HUDEP-2 (cell line): ENCODE measurements at regions not wholly inside any gene's neighbourhood (a gene's known extent, or its start where the extent isn't known, plus 50 kb on each side); places are given as distances from the start of the nearest gene placed in this dataset.

ENCODE experiments used
- DNase-seq, 76 experiments: peaks; one replicate each; lab custom pipeline; 2025; ENCODE audit not compliant: unreplicated experiment in 76 of 76; lab: John Stamatoyannopoulos, UW

DNA sequence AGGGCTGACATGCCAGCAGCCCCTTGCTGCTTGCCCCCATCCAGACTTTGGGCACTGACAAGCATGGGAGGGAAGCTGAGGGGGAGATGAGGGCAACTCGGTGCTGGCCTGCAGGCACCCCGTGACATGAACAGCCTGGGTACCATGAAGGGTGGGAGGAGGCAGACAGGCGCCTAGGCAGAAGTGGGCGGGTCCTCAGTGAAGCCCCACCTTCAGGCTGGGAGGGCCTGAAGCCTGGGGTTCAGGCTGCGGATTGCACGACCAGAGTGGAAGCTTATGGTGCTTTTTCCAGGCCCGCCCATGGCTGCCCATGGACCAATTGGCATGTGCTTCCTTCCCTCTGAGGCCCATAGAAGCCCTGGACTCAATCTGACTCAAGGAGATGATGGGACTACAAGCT lies 354.1 kb downstream of the GRIA2 start:
- DNase-seq, result peak in 1 of 76 experiments; percentile 1

DNA sequence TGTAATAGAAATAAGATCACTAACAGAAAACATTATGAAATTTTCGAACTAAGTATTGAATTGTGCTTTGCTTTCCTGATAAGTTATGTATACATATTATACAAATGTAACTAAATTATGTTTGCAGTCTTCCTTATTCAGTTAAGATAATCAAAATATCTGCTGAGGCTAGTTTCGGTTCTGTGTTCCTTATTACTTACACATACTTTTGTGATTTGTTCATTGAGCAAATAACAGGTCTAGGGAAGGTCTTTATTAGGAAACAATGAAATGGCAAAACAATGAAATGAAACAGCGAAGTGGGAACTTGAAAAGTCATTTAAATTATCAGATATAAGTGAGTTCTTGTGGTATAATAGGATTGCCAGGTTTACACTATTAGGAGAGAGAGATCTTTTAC lies 352.4 kb downstream of the GRIA2 start:
- no peak for DNase-seq

DNA sequence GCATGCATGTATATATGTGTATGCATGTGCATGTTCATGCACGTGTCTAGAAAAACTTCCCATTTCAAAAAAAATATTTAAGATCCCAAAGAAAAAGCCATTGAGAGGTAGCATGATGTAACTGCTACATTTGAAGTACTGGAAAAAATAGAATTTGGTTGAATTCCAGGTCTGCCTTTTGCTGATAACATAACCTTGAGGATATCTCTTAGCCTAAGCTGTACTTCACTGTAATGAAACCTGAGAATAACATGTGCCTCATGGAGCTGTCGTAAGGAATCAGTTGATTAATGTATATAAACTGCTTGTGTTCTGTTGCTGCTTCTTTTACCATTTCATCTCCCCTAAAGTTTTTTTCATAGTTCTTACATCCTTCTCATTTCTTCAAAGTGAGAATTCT lies 351.8 kb downstream of the GRIA2 start:
- peak in 29 of 76 experiments; percentile 1 to 85 (median 26) for DNase-seq

DNA sequence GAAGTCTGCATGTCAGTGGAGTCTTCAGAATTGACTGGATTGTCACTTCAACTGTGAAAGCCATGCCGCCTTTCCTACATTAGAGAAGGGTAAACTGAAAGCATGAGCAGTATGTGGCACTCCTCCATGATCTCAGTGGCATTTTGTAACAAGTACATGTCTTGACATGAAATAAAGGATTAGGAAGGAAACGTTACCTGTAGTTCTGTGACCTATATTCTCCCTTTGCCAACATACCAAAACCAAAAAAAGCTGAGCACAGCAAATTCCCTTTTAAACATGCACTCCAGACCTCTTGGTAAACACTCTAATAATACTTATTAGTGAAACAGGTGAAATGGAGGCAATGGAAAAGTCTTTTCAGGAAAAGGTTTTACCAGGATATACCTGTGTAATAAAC lies 344.2 kb downstream of the GRIA2 start:
- DNase-seq, result no peak

DNA sequence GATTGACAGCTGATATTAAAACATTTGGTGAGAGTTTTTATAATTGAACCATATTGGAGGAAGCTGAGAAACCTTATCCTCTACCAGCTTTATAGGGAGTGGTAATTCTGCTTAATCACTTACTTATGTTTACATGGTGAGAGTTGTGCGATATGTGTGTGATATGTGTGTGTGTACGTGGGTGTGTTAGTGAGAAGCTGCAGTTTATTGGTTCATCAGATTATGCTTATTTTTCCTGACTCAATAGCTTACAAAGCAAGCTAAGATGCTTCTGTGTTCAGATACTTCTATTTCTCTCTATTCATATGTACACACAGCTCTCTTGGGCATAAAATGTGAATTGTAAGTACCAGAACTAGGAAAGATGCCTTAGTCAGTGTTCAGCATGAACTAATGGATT lies 343.7 kb downstream of the GRIA2 start:
- no peak for DNase-seq

DNA sequence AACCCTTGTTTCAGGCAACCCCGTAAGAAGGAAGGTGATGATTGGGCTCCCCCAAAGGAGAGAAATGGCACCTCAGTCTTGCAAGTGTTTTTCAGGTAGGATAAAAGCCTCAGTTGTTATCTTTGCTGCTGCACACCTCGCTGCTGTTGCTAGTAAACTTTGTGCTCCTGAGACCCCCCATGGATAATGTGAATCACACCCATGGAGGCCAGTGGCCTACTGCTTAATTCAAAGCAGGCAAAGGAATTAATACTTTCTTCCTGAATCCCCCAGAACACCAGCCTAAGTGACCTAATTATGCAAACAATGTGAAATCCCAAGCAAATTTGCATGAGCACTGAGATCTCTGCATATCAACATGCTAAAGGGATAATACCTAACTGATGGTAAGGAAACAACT lies 337.5 kb downstream of the GRIA2 start:
- DNase-seq, result no peak

DNA sequence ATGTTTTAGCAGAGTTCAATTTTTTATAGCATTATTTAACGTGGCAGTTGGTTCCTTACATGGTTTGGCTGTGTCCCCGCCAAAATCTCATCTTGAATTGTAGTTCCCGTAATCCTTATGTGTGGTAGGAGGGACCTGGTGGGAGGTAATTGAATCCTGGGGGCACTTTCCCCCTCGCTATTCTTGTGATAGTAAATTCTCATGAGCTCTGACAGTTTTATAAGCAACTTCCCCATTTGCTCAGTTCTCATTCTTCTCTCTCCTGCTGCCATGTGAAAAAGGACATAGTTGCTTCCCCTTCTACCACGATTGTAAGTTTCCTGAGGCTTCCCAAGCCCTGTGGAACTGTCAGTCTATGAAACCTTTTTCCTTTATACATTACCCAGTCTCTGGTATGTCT lies 329.5 kb downstream of the GRIA2 start:
- no peak for DNase-seq

DNA sequence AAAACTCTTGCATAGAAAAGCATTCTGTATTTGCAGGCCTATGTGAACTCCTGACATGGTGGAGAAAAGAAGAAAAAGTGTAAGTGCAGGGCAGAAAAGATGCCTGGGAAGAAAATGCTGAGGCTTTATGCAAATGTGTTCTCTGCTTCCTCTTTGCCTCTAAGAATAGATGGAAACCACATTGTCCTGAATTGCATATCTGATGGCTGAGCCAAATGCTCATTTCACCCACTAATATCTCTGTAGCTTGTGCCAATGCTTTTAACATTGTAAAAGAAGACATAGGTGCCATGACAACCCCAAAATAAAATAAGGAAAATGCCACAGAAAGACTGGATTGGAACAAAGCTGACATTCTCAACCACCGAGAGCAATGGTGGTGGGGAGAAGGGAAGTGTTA lies 307.4 kb downstream of the GRIA2 start:
- no peak for DNase-seq

DNA sequence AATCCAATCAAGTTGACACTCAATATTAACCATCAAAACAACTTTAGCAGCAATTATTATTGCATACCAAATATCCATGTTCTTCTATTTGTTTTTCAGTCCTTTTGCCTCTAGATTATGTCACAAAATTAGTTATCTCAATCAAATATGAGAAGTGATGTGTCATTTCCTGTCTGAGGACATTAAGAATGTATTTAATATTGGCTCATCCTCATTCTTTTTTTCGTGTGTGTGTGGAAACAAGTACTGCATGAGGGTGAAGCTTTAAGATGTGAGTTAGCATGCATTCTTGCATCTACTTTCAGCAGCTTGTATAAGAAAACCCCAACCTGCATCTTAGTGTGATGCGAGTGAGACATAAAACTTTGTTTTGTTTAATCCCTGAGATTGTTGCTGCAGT lies 301.4 kb downstream of the GRIA2 start:
- no peak for DNase-seq

DNA sequence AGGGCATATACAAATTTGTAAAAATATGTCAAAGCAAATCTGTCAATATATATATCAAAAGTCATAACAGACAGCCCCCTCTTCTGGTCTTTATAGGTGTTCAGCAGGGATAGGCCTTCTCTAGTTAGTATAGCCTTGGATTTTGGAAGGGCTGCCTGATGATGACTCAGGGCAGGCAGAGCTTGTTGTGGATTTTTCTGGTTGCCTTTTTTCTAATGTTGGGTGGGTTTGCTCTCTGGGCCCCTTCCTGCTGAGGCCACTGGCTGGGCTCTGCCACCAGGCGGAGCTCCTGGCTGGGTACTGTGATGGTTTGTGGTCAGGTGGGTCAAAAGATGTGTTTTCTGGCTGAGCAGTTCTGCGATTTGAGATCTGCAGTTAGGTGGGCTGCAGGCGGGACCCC lies 294.2 kb downstream of the GRIA2 start:
- DNase-seq, result peak in 7 of 76 experiments; percentile 1 to 9 (median 2)

DNA sequence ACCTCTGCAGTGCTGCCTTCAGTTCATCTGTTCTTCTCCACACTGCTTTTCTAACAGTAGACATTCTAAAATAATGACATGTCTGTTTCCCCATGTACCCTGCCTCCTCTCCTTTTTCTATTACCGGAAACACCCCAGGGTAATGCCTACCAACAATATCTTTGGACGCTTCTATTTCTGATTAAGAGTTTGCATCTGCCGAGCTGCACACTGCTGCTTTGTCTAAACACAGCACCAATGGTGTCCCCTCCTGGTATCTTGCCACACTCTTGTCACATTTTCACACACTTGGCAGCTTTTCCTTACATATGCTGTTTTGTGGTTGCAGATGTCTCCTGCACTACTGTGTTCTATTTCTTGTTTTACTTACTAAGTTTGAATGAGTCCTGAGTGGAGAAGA lies 288.8 kb downstream of the GRIA2 start:
- no peak for DNase-seq

DNA sequence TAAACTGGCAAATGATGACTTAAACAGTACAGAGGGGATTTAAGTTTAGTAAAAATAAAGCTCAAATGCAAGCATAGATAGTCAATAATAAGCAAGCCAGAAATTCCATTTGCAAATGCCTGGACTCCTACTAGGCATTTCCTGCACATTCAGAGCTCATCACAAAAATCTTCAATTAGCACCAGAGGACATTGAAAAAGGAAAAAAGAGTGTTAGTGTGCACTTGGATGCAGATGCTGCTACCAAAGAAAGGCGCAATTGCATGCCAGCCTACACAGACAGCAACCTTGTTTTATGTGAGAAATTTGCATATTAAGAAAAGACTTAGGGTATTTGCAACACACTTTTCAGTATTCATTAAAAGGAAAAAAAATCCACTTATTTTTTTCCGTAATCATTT lies 282.1 kb downstream of the GRIA2 start:
- no peak for DNase-seq

DNA sequence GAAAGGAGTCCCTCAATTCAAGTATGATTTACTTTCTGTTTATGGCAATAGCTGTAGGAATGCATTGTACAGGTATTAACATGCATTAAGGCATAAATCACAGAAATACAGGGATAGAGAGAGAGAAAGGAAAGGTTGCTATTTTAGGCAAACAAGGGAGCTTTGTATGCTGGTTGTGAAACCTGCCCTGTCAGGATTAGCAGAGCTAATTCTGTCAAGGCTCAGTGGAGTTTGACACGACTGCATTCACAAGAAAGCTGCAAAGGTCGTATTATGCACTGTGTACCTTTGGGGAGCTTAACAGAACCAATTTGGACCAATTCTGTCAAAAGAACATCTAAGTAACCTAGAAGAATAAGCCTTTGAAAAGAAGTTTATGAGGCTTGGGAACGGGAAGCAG lies 239.3 kb downstream of the GRIA2 start:
- DNase-seq, result no peak

DNA sequence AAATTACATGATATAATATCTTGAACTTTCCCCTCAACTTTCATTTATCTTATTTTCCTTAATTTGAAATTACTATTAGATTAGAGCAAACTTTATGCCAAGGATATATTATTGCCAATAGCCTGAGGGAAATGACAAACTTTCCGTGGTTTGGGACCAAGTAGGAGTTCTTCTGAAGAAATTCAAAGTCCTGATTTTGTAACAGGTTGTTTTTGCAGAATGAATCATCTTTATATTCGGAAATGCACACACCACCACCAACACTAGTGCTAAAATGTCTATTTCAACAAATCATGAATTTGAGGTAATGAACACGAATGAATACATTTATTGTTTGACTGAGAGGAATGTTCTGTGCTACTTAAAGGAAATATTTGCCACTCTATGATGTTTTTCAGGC lies 226.7 kb downstream of the GRIA2 start:
- DNase-seq, result no peak

DNA sequence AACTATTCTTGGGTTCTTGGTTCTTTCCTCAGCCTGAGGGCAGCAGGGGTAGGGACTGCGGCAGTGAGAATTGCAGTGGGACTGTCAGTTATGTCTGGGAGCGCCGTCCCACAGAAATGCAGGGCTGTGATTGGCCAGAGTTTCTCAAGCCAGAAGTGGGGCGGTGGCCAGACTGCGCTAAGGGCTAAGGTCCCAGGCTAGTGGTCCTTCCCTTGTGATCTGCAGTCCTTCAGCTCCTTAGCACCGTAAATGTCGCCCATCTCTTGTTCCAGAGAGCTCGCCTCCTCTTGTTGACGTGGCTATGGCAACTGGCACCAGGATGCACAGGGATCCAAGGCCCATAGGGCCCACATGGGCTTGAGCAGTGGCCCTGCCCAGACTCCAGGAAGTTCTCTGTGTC lies 223.5 kb downstream of the GRIA2 start:
- no peak for DNase-seq

DNA sequence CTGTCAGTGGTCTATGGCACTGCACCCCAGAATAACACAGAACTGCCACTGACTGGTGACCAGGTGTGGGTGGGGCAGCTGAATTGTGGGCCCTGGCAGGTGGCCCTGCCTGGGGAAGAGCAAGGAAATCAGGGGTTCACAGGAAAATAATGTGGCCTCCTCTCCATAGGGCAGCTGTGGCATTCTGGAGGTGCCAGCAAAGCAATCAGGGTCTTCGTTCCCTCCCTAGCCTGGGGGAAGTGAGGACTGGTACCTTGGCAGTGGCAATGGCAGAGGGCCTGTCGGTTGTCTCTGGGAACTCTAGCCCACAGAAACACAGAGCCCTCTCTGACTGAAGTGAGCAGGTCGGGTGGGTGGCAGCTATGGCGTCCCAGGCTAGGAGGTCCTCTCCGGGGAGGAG lies 223.0 kb downstream of the GRIA2 start:
- DNase-seq, result no peak

DNA sequence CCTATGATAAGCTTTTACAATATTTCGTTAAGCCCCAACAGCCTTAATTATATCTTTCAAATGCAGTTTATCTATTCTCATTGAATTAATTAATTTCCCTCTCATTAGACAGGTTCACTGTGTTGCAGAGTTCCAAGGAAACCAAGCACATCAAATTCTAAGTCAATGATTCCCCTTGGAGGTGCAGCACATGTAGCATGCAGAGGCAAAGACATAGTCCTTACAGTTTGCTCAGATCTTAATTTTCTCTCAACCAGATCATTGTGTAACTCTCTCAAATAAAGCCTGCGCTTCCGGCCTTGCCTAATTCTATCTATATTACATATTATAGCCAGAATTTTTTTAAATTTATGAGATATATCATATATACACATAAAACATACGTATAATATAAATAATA lies 205.4 kb downstream of the GRIA2 start:
- no peak for DNase-seq

DNA sequence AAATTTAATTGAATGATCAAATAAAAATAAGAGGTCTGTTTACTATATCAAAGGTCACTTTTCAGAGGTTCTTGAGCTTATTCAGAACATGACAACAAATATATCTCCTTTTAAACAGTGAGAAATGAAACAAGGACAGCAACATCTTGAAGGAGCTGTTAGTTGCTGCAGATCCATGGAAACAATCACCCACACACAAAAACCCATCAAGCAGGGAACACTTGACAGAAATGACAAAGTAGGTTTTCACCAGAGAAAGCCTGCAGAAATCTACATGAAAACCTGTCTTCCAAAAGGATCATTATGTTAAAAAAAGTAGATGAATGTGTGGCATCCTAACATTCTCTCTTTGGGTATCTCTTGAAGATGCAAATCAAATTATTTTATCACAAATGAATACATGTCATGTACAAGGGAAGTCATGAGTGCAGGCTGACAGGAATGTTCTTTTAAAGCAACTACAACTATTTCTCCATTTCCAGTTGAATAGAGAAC lies 203.0 kb downstream of the GRIA2 start:
- no peak for DNase-seq

DNA sequence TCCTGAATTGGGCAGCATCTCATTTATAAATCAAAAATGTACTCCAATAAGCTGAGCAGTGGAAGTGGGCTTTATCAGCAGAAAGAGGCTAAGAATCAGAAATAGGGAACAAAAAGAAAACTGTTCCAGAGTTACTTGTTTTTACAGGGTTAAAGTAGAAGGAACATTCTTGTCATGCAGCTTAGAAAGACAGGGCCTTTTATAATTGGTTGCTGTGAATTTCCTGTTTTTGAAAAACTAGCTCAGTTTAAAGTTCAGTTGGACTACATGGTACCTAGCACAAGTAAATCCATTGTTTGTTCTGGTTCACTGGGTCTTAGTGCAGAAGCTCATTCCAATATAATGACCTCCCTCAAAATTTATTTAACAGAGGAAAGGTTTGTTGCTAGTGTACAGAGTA lies 200.8 kb downstream of the GRIA2 start:
- no peak for DNase-seq
